Keratinocyte (primary cell): ENCODE measurements at regions not wholly inside any gene's neighbourhood (a gene's known extent, or its start where the extent isn't known, plus 50 kb on each side); places are given as distances from the start of the nearest gene placed in this dataset.

Experiments used
- DNase-seq: peaks from one replicate; pipeline ENCODE4 v3.0.0-alpha.2; 2011; ENCODE audit warnings: low read depth, missing footprints, low spot score
- FAIRE-seq: peaks from 2 replicates; lab custom pipeline; 2011; peaks lifted over from hg19 to GRCh38; lab: Jason Lieb, UNC
- H2AFZ ChIP-seq: 2 replicates; pipeline ENCODE4 v1.6.0; 2012; ENCODE audit warnings: low read length, control low read depth, inconsistent platforms; ENCODE audit not compliant: control insufficient read depth
- H3K27ac ChIP-seq: 2 replicates; pipeline ENCODE4 v1.5.1; 2011; ENCODE audit warnings: low read length; ENCODE audit not compliant: control insufficient read depth, insufficient read depth
- H3K27me3 ChIP-seq: 3 replicates; pipeline ENCODE4 v1.6.0; 2011; ENCODE audit warnings: low read length; ENCODE audit not compliant: control insufficient read depth, insufficient read depth; ENCODE audit errors: extremely low read depth
- H3K36me3 ChIP-seq, 2 experiments: 2 replicates in 1 of 2; 3 replicates in 1 of 2; pipeline ENCODE4 v1.5.1; 2011; ENCODE audit warnings: low read length in 2 of 2, mild to moderate bottlenecking in 1 of 2; ENCODE audit not compliant: control insufficient read depth in 2 of 2, insufficient read depth in 2 of 2; ENCODE audit errors: extremely low read depth in 1 of 2
- H3K4me1 ChIP-seq: 3 replicates; pipeline ENCODE4 v1.5.1; 2011; ENCODE audit warnings: low read length; ENCODE audit not compliant: control insufficient read depth, insufficient read depth; ENCODE audit errors: extremely low read depth
- H3K4me2 ChIP-seq: 3 replicates; pipeline ENCODE4 v1.6.0; 2011; ENCODE audit warnings: low read depth, low read length; ENCODE audit not compliant: control insufficient read depth, insufficient read depth; ENCODE audit errors: extremely low read depth
- H3K4me3 ChIP-seq, 3 experiments: fragments of 200-600 bp in 1 of 3; sonication (generic) in 1 of 3; 2 replicates in 2 of 3; 3 replicates in 1 of 3; pipeline ENCODE4 v1.5.1; 2011 to 2016; ENCODE audit warnings: low read length in 3 of 3, mild to moderate bottlenecking in 3 of 3, control low read depth in 2 of 3, inconsistent platforms in 1 of 3, low read depth in 1 of 3, mixed read lengths in 1 of 3, mixed run types in 1 of 3, moderate library complexity in 1 of 3; ENCODE audit not compliant: control insufficient read depth in 2 of 3, insufficient read depth in 2 of 3; ENCODE audit errors: extremely low read depth in 1 of 3
- H3K79me2 ChIP-seq: 2 replicates; pipeline ENCODE4 v1.6.0; 2012; ENCODE audit warnings: low read length; ENCODE audit not compliant: control insufficient read depth, insufficient read depth
- H3K9ac ChIP-seq: 3 replicates; pipeline ENCODE4 v1.6.0; 2011; ENCODE audit warnings: low read length; ENCODE audit not compliant: control insufficient read depth, insufficient read depth; ENCODE audit errors: extremely low read depth
- H3K9me1 ChIP-seq: 3 replicates; pipeline ENCODE4 v1.6.0; 2011; ENCODE audit warnings: low read length; ENCODE audit not compliant: control insufficient read depth, insufficient read depth; ENCODE audit errors: extremely low read depth
- H3K9me3 ChIP-seq: 2 replicates; pipeline ENCODE4 v1.5.1; 2012; ENCODE audit warnings: low read depth, low read length; ENCODE audit not compliant: control insufficient read depth
- H4K20me1 ChIP-seq: 3 replicates; pipeline ENCODE4 v1.6.0; 2011; ENCODE audit warnings: low read length; ENCODE audit not compliant: control insufficient read depth, insufficient read depth; ENCODE audit errors: extremely low read depth
- CTCF ChIP-seq, 3 experiments: IDR thresholded peaks in 1 of 3; conservative IDR thresholded peaks in 1 of 3; optimal IDR thresholded peaks in 1 of 3; 2 replicates in 2 of 3; 3 replicates in 1 of 3; pipeline versions ENCODE3 to v1.5.1; 2011; ENCODE audit warnings: low read length in 3 of 3, mild to moderate bottlenecking in 3 of 3, moderate library complexity in 2 of 3, control low read depth in 1 of 3, inconsistent platforms in 1 of 3; ENCODE audit not compliant: insufficient read depth in 2 of 3; ENCODE audit errors: extremely low read depth in 1 of 3
- EZH2 ChIP-seq: IDR thresholded peaks from one replicate; pipeline ENCODE4 v1.6.1; 2012; ENCODE audit warnings: inconsistent platforms, mild to moderate bottlenecking, low read length, moderate library complexity
- dilution Hi-C: fragments of 300-500 bp; cut with MboI; formaldehyde crosslinking; loops from one replicate; pipeline ENCODE4 v1.7.0; 2020; ENCODE audit warnings: low sequenced_read_pairs; ENCODE audit not compliant: extremely low pct_ligation_motif_present

- H3K27ac ChIP-seq = no peak overlapping the region
- H4K20me1 ChIP-seq = no peaks in the 10 kb centered on the region
- no peaks in the 10 kb centered on the region for H3K36me3 ChIP-seq
- FAIRE-seq (no peak), DNase-seq (no peak)
- no peak overlapping the region for H2AFZ ChIP-seq
- dilution Hi-C loops = no loop called here
- H3K4me2 ChIP-seq = no peak overlapping the region
- no peaks in the 10 kb centered on the region for H3K4me1 ChIP-seq
- H3K4me3 ChIP-seq = no peak overlapping the region
- H3K9ac ChIP-seq = no peak overlapping the region
- H3K9me1 ChIP-seq = no peaks in the 10 kb centered on the region
- peaks cover 5% of the 10 kb centered on the region for H3K27me3 ChIP-seq
- H3K79me2 ChIP-seq = no peaks in the 10 kb centered on the region
- TF ChIP-seq EZH2 = no peak
- no peaks in the 10 kb centered on the region for H3K9me3 ChIP-seq
Measured at GRCh38 chr6:19370831-19371230, 466.3 kb upstream of the ID4 start.

- peaks cover 5% of the 10 kb centered on the region for H3K27me3 ChIP-seq
- H3K27ac ChIP-seq = no peak overlapping the region
- no peak for TF ChIP-seq CTCF (optimal IDR thresholded peaks at IDR 0.05 in 1 of 3, IDR thresholded peaks at IDR 0.05 in 1 of 3, conservative IDR thresholded peaks at IDR 0.05 in 1 of 3; ENCODE audit: extremely low read depth in 1 of 3, insufficient read depth in 2 of 3, low read length in 3 of 3)
- TF ChIP-seq EZH2 = no peak
- H3K4me2 ChIP-seq = no peak overlapping the region
- H3K9me1 ChIP-seq = no peaks in the 10 kb centered on the region
- no peaks in the 10 kb centered on the region for H3K79me2 ChIP-seq
- no peak overlapping the region for H3K9ac ChIP-seq
- dilution Hi-C loops = no loop called here
- no peaks in the 10 kb centered on the region for H3K4me1 ChIP-seq
- no peak for FAIRE-seq
- no peaks in the 10 kb centered on the region for H3K9me3 ChIP-seq
- H3K4me3 ChIP-seq = no peak overlapping the region
- no peaks in the 10 kb centered on the region for H4K20me1 ChIP-seq
- H3K36me3 ChIP-seq = no peaks in the 10 kb centered on the region
- no peak overlapping the region for H2AFZ ChIP-seq
- DNase-seq = no peak
Measured at GRCh38 chr6:19375613-19376012, 461.6 kb upstream of the ID4 start.

GRCh38 chr6:19377722-19378121, 459.4 kb upstream of the ID4 start:
- no peak overlapping the region for H2AFZ ChIP-seq
- no peaks in the 10 kb centered on the region for H3K36me3 ChIP-seq
- no peak for TF ChIP-seq EZH2
- TF ChIP-seq CTCF (optimal IDR thresholded peaks at IDR 0.05 in 1 of 3, IDR thresholded peaks at IDR 0.05 in 1 of 3, conservative IDR thresholded peaks at IDR 0.05 in 1 of 3; ENCODE audit: extremely low read depth in 1 of 3, insufficient read depth in 2 of 3, low read length in 3 of 3) = no peak
- no peak overlapping the region for H3K4me3 ChIP-seq
- no peak for DNase-seq
- H3K4me2 ChIP-seq = no peak overlapping the region
- dilution Hi-C loops = no loop called here
- no peak overlapping the region for H3K27ac ChIP-seq
- no peak overlapping the region for H3K9ac ChIP-seq
- FAIRE-seq = no peak
- no peaks in the 10 kb centered on the region for H3K4me1 ChIP-seq
- H3K27me3 ChIP-seq = no peaks in the 10 kb centered on the region
- H3K79me2 ChIP-seq = no peaks in the 10 kb centered on the region
- no peaks in the 10 kb centered on the region for H3K9me3 ChIP-seq
- no peaks in the 10 kb centered on the region for H4K20me1 ChIP-seq
- no peaks in the 10 kb centered on the region for H3K9me1 ChIP-seq
